Uterus (tissue), 2 donors: ENCODE measurements at regions not wholly inside any gene's neighbourhood (a gene's known extent, or its start where the extent isn't known, plus 50 kb on each side); places are given as distances from the start of the nearest gene placed in this dataset.

Source experiments
- CTCF ChIP-seq, 4 experiments: fragments of 200-600 bp in 2 of 4; fragments of 450-650 bp in 2 of 4; sonication (generic) in 2 of 4; IDR thresholded peaks; one replicate each; pipeline ENCODE4 v1.5.1; 2016 to 2019; ENCODE audit warnings: antibody characterized with exemption in 4 of 4, mild to moderate bottlenecking in 2 of 4, moderate library complexity in 1 of 4
- POLR2A ChIP-seq, 2 donors: fragments of 450-650 bp; IDR thresholded peaks; one replicate each; pipeline ENCODE4 v1.6.1; 2016; ENCODE audit warnings: antibody characterized with exemption in 2 of 2, mild to moderate bottlenecking in 1 of 2, moderate library complexity in 1 of 2

GRCh38 chr15:62792986-62793751, 249.4 kb upstream of the TPM1 start:
- no peak for TF ChIP-seq CTCF (IDR thresholded peaks at IDR 0.05)
- no peak for TF ChIP-seq POLR2A (IDR thresholded peaks at IDR 0.05)
